ENCODE measurements at regions not wholly inside any gene's neighbourhood (a gene's known extent, or its start where the extent isn't known, plus 50 kb on each side); places are given as distances from the start of the nearest gene placed in this dataset.

DNA sequence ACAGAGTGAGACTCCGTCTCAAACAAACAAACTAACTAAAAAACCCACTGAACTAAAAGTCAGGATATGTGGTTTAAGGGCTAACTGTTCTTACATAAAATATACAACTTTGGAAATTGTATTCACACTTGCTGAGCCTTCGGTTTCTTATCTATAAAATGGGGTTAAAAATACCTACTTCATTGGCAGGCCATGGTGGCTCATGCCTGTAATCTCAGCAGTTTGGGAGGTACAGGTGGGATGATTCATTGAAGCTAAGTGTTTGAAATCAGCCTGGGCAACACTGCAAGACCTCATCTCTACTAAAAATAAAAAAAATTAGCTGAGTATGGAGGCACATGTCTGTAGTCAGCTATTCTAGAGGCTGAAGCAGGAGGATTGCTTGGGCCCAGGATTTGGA lies 115.4 kb upstream of the KLF6 start:
- no CpG with 5 or more reads among the region's 2 CpGs for WGBS (ENCODE audit: insufficient coverage)
- Mint-ChIP-seq H3K36me3 (no peaks in the 10 kb centered on the region), H3K9me3 (no peaks in the 10 kb centered on the region), H3K4me1 (peaks cover 0 to 5% of the 10 kb centered on the region in 2 donors), H3K27me3 (ENCODE audit: low read depth in 2 of 2) (no peaks in the 10 kb centered on the region), H3K4me3 (no peak overlapping the region), H3K27ac (no peak overlapping the region)
- DNase-seq (no peak), ATAC-seq (peak in 1 of 3 donors; percentile 15)
- TF ChIP-seq, protein P1, sequence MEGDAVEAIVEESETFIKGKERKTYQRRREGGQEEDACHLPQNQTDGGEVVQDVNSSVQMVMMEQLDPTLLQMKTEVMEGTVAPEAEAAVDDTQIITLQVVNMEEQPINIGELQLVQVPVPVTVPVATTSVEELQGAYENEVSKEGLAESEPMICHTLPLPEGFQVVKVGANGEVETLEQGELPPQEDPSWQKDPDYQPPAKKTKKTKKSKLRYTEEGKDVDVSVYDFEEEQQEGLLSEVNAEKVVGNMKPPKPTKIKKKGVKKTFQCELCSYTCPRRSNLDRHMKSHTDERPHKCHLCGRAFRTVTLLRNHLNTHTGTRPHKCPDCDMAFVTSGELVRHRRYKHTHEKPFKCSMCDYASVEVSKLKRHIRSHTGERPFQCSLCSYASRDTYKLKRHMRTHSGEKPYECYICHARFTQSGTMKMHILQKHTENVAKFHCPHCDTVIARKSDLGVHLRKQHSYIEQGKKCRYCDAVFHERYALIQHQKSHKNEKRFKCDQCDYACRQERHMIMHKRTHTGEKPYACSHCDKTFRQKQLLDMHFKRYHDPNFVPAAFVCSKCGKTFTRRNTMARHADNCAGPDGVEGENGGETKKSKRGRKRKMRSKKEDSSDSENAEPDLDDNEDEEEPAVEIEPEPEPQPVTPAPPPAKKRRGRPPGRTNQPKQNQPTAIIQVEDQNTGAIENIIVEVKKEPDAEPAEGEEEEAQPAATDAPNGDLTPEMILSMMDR (IDR thresholded peaks at IDR 0.05): no peak
- Histone ChIP-seq H3K36me3 (ENCODE audit: control insufficient read depth, insufficient read depth, low read length) (no peaks in the 10 kb centered on the region), H3K27ac (ENCODE audit: low read length) (no peak overlapping the region), H3K4me1 (ENCODE audit: control insufficient read depth, insufficient read depth, low read length) (peaks cover 4% of the 10 kb centered on the region), H3K9me3 (ENCODE audit: control insufficient read depth, insufficient read depth, low read length) (no peaks in the 10 kb centered on the region), H3K27me3 (ENCODE audit: control insufficient read depth, insufficient read depth, low read length) (no peaks in the 10 kb centered on the region), H3K4me3 (ENCODE audit: low read length) (no peak overlapping the region)
- intact Hi-C loops (cut with micrococcal nuclease): no loop called here

DNA sequence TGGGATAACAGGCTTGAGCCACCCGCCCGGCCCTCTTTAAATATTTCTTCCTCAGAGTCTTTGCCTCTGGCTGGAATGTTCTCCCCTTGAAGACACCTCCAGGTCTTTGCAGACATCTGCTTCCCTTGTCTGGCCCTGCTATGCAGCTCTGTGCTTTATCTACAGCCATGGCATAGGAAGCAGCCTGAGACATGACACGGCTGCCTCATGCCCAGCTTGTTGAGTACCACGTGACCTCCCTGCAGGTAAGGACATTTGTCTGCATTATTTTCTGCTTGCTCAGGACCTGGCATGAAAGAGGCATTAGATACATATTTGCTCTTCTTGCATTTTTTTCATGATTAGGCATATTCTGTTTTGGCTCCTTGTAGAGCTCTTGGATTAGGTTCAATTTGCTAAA lies 113.8 kb upstream of the KLF6 start:
- no peak overlapping the region for H3K4me3 ChIP-seq (ENCODE audit: low read length)
- no peak overlapping the region for H3K27ac Mint-ChIP-seq
- H3K27ac ChIP-seq (ENCODE audit: low read length): no peak overlapping the region
- H3K36me3 ChIP-seq (ENCODE audit: control insufficient read depth, insufficient read depth, low read length): no peaks in the 10 kb centered on the region
- H3K9me3 Mint-ChIP-seq: no peaks in the 10 kb centered on the region
- no peaks in the 10 kb centered on the region for H3K9me3 ChIP-seq (ENCODE audit: control insufficient read depth, insufficient read depth, low read length)
- no peak overlapping the region for H3K4me3 Mint-ChIP-seq
- DNase-seq (no peak), ATAC-seq (no peak)
- peaks cover 16% of the 10 kb centered on the region for H3K4me1 ChIP-seq (ENCODE audit: control insufficient read depth, insufficient read depth, low read length)
- no peaks in the 10 kb centered on the region for H3K36me3 Mint-ChIP-seq
- no peaks in the 10 kb centered on the region for H3K27me3 ChIP-seq (ENCODE audit: control insufficient read depth, insufficient read depth, low read length)
- peaks cover 5 to 11% of the 10 kb centered on the region in 2 donors for H3K4me1 Mint-ChIP-seq
- TF ChIP-seq, protein P1 (IDR thresholded peaks at IDR 0.05): no peak
- H3K27me3 Mint-ChIP-seq (ENCODE audit: low read depth in 2 of 2): no peaks in the 10 kb centered on the region
- intact Hi-C loops (cut with micrococcal nuclease): no loop called here
- WGBS (ENCODE audit: insufficient coverage): 97% methylated on average over 4 of the region's 4 CpGs

DNA sequence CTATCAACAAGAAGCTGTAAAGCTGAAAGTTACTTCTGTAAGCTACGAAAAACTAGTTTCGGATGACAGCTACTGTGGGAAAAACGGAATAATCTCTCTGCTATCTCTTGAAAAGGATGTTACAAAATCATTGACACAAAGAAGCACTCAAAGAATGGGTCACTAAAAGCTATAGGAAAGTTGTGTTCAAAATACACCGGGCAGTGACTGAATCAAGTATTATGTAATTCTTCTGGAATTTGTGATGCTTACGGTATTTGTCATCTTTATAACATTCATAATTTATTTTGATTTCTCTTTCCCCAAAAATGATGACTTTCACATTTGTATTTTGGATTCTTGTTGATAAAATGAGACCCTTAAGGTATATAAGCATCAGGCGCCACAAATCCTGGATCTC lies 112.1 kb upstream of the KLF6 start:
- Mint-ChIP-seq H3K9me3 (no peaks in the 10 kb centered on the region), H3K27me3 (ENCODE audit: low read depth in 2 of 2) (no peaks in the 10 kb centered on the region), H3K4me3 (no peak overlapping the region), H3K27ac (no peak overlapping the region), H3K4me1 (peaks cover 19 to 22% of the 10 kb centered on the region in 2 donors), H3K36me3 (no peaks in the 10 kb centered on the region)
- DNase-seq (no peak), ATAC-seq (no peak)
- H3K27me3 ChIP-seq (ENCODE audit: control insufficient read depth, insufficient read depth, low read length): no peaks in the 10 kb centered on the region
- TF ChIP-seq, protein P1 (IDR thresholded peaks at IDR 0.05): no peak
- H3K4me1 ChIP-seq (ENCODE audit: control insufficient read depth, insufficient read depth, low read length): peaks cover 20% of the 10 kb centered on the region
- no peaks in the 10 kb centered on the region for H3K36me3 ChIP-seq (ENCODE audit: control insufficient read depth, insufficient read depth, low read length)
- WGBS (ENCODE audit: insufficient coverage): 96% methylated on average over 4 of the region's 6 CpGs
- intact Hi-C loops (cut with micrococcal nuclease): no loop called here
- H3K4me3 ChIP-seq (ENCODE audit: low read length): no peak overlapping the region
- no peaks in the 10 kb centered on the region for H3K9me3 ChIP-seq (ENCODE audit: control insufficient read depth, insufficient read depth, low read length)
- no peak overlapping the region for H3K27ac ChIP-seq (ENCODE audit: low read length)

DNA sequence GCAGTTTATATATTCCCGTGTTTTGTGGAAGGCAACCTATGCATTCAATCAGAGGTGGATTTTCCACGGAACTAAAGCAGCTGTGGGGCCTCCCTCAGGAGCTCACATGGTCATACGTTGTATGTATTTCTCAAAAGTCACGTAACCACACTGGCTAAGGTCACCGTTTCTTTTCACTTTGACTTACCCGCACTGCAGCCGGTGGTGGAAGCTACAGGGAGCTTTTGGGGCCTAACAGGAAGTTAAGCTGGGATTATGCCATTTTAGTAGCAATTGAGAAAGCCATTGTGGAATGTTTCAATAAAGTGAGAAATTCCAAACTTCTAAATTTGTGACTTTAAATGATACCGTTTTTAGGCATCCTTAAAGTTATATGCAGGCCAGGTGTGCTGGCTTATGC lies 111.2 kb upstream of the KLF6 start:
- Histone ChIP-seq H3K36me3 (ENCODE audit: control insufficient read depth, insufficient read depth, low read length) (no peaks in the 10 kb centered on the region), H3K9me3 (ENCODE audit: control insufficient read depth, insufficient read depth, low read length) (no peaks in the 10 kb centered on the region), H3K27ac (ENCODE audit: low read length) (no peak overlapping the region), H3K4me1 (ENCODE audit: control insufficient read depth, insufficient read depth, low read length) (peaks cover 27% of the 10 kb centered on the region), H3K4me3 (ENCODE audit: low read length) (no peak overlapping the region), H3K27me3 (ENCODE audit: control insufficient read depth, insufficient read depth, low read length) (no peaks in the 10 kb centered on the region)
- no peak for DNase-seq
- no peaks in the 10 kb centered on the region for H3K9me3 Mint-ChIP-seq
- H3K4me1 Mint-ChIP-seq: peaks cover 23 to 26% of the 10 kb centered on the region in 2 donors
- 93% methylated on average over 8 of the region's 8 CpGs for WGBS (ENCODE audit: insufficient coverage)
- intact Hi-C loops (cut with micrococcal nuclease): no loop called here
- TF ChIP-seq, protein P1 (IDR thresholded peaks at IDR 0.05): no peak
- H3K27ac Mint-ChIP-seq: no peak overlapping the region
- no peak for ATAC-seq
- no peak overlapping the region for H3K4me3 Mint-ChIP-seq
- no peaks in the 10 kb centered on the region for H3K27me3 Mint-ChIP-seq (ENCODE audit: low read depth in 2 of 2)
- H3K36me3 Mint-ChIP-seq: no peaks in the 10 kb centered on the region

All from natural killer cell (primary cell).